ENCODE measurements at regions not wholly inside any gene's neighbourhood (a gene's known extent, or its start where the extent isn't known, plus 50 kb on each side); places are given as distances from the start of the nearest gene placed in this dataset.

GRCh38 chr9:107982745-107983144 is 493.2 kb upstream of the KLF4 start:
- H3K27me3 ChIP-seq (replicated peaks; ENCODE audit: control insufficient read depth, insufficient read depth, low read length), result no peaks in the 10 kb centered on the region
- intact Hi-C loops (cut with micrococcal nuclease; ENCODE audit: unreplicated experiment), result no loop called here
- Mint-ChIP-seq H3K4me1 (ENCODE audit: low read depth, unreplicated experiment) (no peaks in the 10 kb centered on the region), H3K4me3 (ENCODE audit: unreplicated experiment) (no peak overlapping the region), H3K36me3 (ENCODE audit: insufficient read depth, unreplicated experiment) (no peaks in the 10 kb centered on the region), H3K27ac (ENCODE audit: unreplicated experiment) (no peak overlapping the region), H3K9me3 (ENCODE audit: unreplicated experiment) (no peaks in the 10 kb centered on the region), H3K27me3 (ENCODE audit: insufficient read depth, unreplicated experiment) (no peaks in the 10 kb centered on the region)
- POLR2A ChIA-PET, result no interaction called here
- no peak for DNase-seq
- no TSS peak for BruUV-seq (replicated peaks)
- H3K4me1 ChIP-seq, result no peaks in the 10 kb centered on the region; the same call in 1 of the 2 replicates
- H3K36me3 ChIP-seq (ENCODE audit: control insufficient read depth, insufficient read depth, low read length), result no peaks in the 10 kb centered on the region
- CTCF ChIA-PET, result no interaction called here
- no peak overlapping the region for H3K4me3 ChIP-seq (ENCODE audit: low read depth, low read length)
- TF ChIP-seq CTCF (IDR thresholded peaks at IDR 0.05; ENCODE audit: insufficient read depth in 1 of 2, low read depth in 1 of 2, low read length in 1 of 2, severe bottlenecking in 1 of 2, unreplicated experiment in 1 of 2), result no peak
- no peaks in the 10 kb centered on the region for H3K9me3 ChIP-seq

- Mint-ChIP-seq H3K27ac (ENCODE audit: unreplicated experiment) (no peak overlapping the region), H3K27me3 (ENCODE audit: insufficient read depth, unreplicated experiment) (no peaks in the 10 kb centered on the region), H3K9me3 (ENCODE audit: unreplicated experiment) (no peaks in the 10 kb centered on the region), H3K4me3 (ENCODE audit: unreplicated experiment) (no peak overlapping the region), H3K36me3 (ENCODE audit: insufficient read depth, unreplicated experiment) (no peaks in the 10 kb centered on the region), H3K4me1 (ENCODE audit: low read depth, unreplicated experiment) (no peaks in the 10 kb centered on the region)
- ChIA-PET POLR2A (no interaction called here), CTCF (no interaction called here)
- no peaks in the 10 kb centered on the region for H3K9me3 ChIP-seq
- TF ChIP-seq CTCF (IDR thresholded peaks at IDR 0.05; ENCODE audit: insufficient read depth in 1 of 2, low read depth in 1 of 2, low read length in 1 of 2, severe bottlenecking in 1 of 2, unreplicated experiment in 1 of 2), result no peak
- DNase-seq, result no peak
- BruUV-seq (replicated peaks), result no TSS peak
- H3K27me3 ChIP-seq (replicated peaks; ENCODE audit: control insufficient read depth, insufficient read depth, low read length), result no peaks in the 10 kb centered on the region
- intact Hi-C loops (cut with micrococcal nuclease; ENCODE audit: unreplicated experiment), result no loop called here
- H3K36me3 ChIP-seq (ENCODE audit: control insufficient read depth, insufficient read depth, low read length), result no peaks in the 10 kb centered on the region
- no peak overlapping the region for H3K4me3 ChIP-seq (ENCODE audit: low read depth, low read length)
- no peaks in the 10 kb centered on the region; the same call in 1 of the 2 replicates for H3K4me1 ChIP-seq
These were observed 492.4 kb upstream of the KLF4 start for GRCh38 chr9:107982001-107982400.

DNA sequence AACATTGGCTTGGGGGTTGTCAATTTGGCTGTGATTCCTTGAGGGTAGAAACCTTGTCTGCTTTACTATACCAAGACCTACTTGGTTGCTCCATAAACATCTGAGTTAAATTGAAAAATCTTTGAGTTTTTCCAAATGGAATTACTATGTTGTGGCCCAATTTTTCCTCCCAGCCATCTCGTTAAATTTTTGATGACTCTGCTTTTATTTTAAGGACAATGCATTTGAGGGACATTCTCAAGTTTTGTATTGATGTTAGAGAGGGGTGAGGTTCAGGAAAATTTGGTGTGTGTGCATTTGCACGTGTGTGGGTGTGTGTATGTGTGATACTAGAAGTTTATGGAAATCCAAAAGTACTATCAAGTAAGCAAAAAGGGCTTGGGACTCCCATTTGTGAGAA is 491.4 kb upstream of the KLF4 start:
- Histone ChIP-seq H3K36me3 (ENCODE audit: control insufficient read depth, insufficient read depth, low read length) (no peaks in the 10 kb centered on the region), H3K9me3 (no peaks in the 10 kb centered on the region), H3K4me3 (ENCODE audit: low read depth, low read length) (no peak overlapping the region), H3K4me1 (no peaks in the 10 kb centered on the region; the same call in 1 of the 2 replicates), H3K27me3 (replicated peaks; ENCODE audit: control insufficient read depth, insufficient read depth, low read length) (no peaks in the 10 kb centered on the region)
- TF ChIP-seq CTCF (IDR thresholded peaks at IDR 0.05; ENCODE audit: insufficient read depth in 1 of 2, low read depth in 1 of 2, low read length in 1 of 2, severe bottlenecking in 1 of 2, unreplicated experiment in 1 of 2), result no peak
- Mint-ChIP-seq H3K4me1 (ENCODE audit: low read depth, unreplicated experiment) (no peaks in the 10 kb centered on the region), H3K9me3 (ENCODE audit: unreplicated experiment) (no peaks in the 10 kb centered on the region), H3K27ac (ENCODE audit: unreplicated experiment) (no peak overlapping the region), H3K4me3 (ENCODE audit: unreplicated experiment) (no peak overlapping the region), H3K36me3 (ENCODE audit: insufficient read depth, unreplicated experiment) (no peaks in the 10 kb centered on the region), H3K27me3 (ENCODE audit: insufficient read depth, unreplicated experiment) (peaks cover 4% of the 10 kb centered on the region)
- intact Hi-C loops (cut with micrococcal nuclease; ENCODE audit: unreplicated experiment), result no loop called here
- DNase-seq, result no peak
- POLR2A ChIA-PET, result no interaction called here
- CTCF ChIA-PET, result no interaction called here
- no TSS peak for BruUV-seq (replicated peaks)

All from Caco-2 (cell line).